ENCODE measurements at regions not wholly inside any gene's neighbourhood (a gene's known extent, or its start where the extent isn't known, plus 50 kb on each side); places are given as distances from the start of the nearest gene placed in this dataset.
A peak's percentile ranks its signal among the peaks of the same experiment; 100 is the strongest.

- DNase-seq: no peak
These were observed 784.1 kb downstream of the PCDH18 start for GRCh38 chr4:136748165-136748564.

GRCh38 chr4:136743238-136743637, 789.1 kb downstream of the PCDH18 start:
- DNase-seq: no peak

GRCh38 chr4:136742333-136742732, 790.0 kb downstream of the PCDH18 start:
- DNase-seq: no peak

- DNase-seq: no peak
These were observed 790.8 kb downstream of the PCDH18 start for GRCh38 chr4:136741468-136741867.

GRCh38 chr4:136740326-136740725, 792.0 kb downstream of the PCDH18 start:
- DNase-seq: no peak

GRCh38 chr4:136737066-136737465, 795.2 kb downstream of the PCDH18 start:
- no peak for DNase-seq

GRCh38 chr4:136731025-136731424, 801.3 kb downstream of the PCDH18 start:
- no peak for DNase-seq

GRCh38 chr4:136725286-136726081, 806.8 kb downstream of the PCDH18 start:
- no peak for DNase-seq

GRCh38 chr4:136713140-136713539, 819.2 kb downstream of the PCDH18 start:
- DNase-seq: no peak

- DNase-seq: no peak
These were observed 822.4 kb downstream of the PCDH18 start for GRCh38 chr4:136709897-136710296.

- no peak for DNase-seq
These were observed 825.4 kb downstream of the PCDH18 start for GRCh38 chr4:136706942-136707341.

GRCh38 chr4:136699905-136700304, 832.4 kb downstream of the PCDH18 start:
- DNase-seq: no peak

- no peak for DNase-seq
These were observed 840.7 kb downstream of the PCDH18 start for GRCh38 chr4:136691607-136692006.

GRCh38 chr4:136690360-136690759, 841.9 kb downstream of the PCDH18 start:
- no peak for DNase-seq

GRCh38 chr4:136687596-136687995, 844.7 kb downstream of the PCDH18 start:
- no peak for DNase-seq

- DNase-seq: no peak
These were observed 845.2 kb downstream of the PCDH18 start for GRCh38 chr4:136687118-136687517.

GRCh38 chr4:136680761-136681160, 851.5 kb downstream of the PCDH18 start:
- DNase-seq: no peak

GRCh38 chr4:136680271-136680670, 852.0 kb downstream of the PCDH18 start:
- DNase-seq: peak; percentile 72

GRCh38 chr4:136670265-136670664, 862.0 kb downstream of the PCDH18 start:
- DNase-seq: no peak

GRCh38 chr4:136664988-136665387, 867.3 kb downstream of the PCDH18 start:
- DNase-seq: no peak

- no peak for DNase-seq
These were observed 869.8 kb downstream of the PCDH18 start for GRCh38 chr4:136662539-136662938.

GRCh38 chr4:136653640-136654406, 878.5 kb downstream of the PCDH18 start:
- DNase-seq: no peak

- no peak for DNase-seq
These were observed 880.4 kb downstream of the PCDH18 start for GRCh38 chr4:136651932-136652331.

- DNase-seq: no peak
These were observed 881.0 kb downstream of the PCDH18 start for GRCh38 chr4:136651278-136651667.

Data from NCI-H524 treated with DMSO at 0.1 percent for 48 hours (cell line).